Activated naive CD8-positive, alpha-beta T cell treated with anti-CD3 and anti-CD28 coated beads, Interleukin-2, amount 50 U/mL, for 16 hours (primary cell): ENCODE measurements at regions not wholly inside any gene's neighbourhood (a gene's known extent, or its start where the extent isn't known, plus 50 kb on each side); places are given as distances from the start of the nearest gene placed in this dataset.

Experiments used
- DNase-seq: peaks from one replicate; pipeline ENCODE4 v3.0.0-alpha.2; 2020; ENCODE audit warnings: low read depth, low spot score

GRCh38 chr4:178385481-178385880, 943.2 kb upstream of the AGA start:
- DNase-seq: no peak

GRCh38 chr4:178387756-178388155, 945.5 kb upstream of the AGA start:
- DNase-seq: no peak

GRCh38 chr4:178395798-178396197, 953.6 kb upstream of the AGA start:
- no peak for DNase-seq

GRCh38 chr4:178412455-178412854, 970.2 kb upstream of the AGA start:
- DNase-seq: no peak

GRCh38 chr4:178414042-178414441, 971.8 kb upstream of the AGA start:
- no peak for DNase-seq

- no peak for DNase-seq
These were observed 972.7 kb upstream of the AGA start for GRCh38 chr4:178414881-178415446.

GRCh38 chr4:178415925-178416324, 973.7 kb upstream of the AGA start:
- DNase-seq: no peak

GRCh38 chr4:178423366-178423765, 981.1 kb upstream of the AGA start:
- DNase-seq: no peak

- no peak for DNase-seq
These were observed 984.6 kb upstream of the AGA start for GRCh38 chr4:178426871-178427270.

- no peak for DNase-seq
These were observed 985.4 kb upstream of the AGA start for GRCh38 chr4:178427663-178428062.

GRCh38 chr4:178448372-178449035, 1006.3 kb upstream of the AGA start:
- no peak for DNase-seq

GRCh38 chr4:178450614-178451013, 1008.4 kb upstream of the AGA start:
- no peak for DNase-seq

- no peak for DNase-seq
These were observed 1010.8 kb upstream of the AGA start for GRCh38 chr4:178453057-178453456.

GRCh38 chr4:178457286-178457685, 1015.0 kb upstream of the AGA start:
- DNase-seq: no peak

- no peak for DNase-seq
These were observed 1020.5 kb upstream of the AGA start for GRCh38 chr4:178462710-178463109.

- DNase-seq: no peak
These were observed 1021.5 kb upstream of the AGA start for GRCh38 chr4:178463747-178464146.

- DNase-seq: no peak
These were observed 1029.0 kb upstream of the AGA start for GRCh38 chr4:178470996-178471784.

- DNase-seq: no peak
These were observed 1029.8 kb upstream of the AGA start for GRCh38 chr4:178471994-178472393.

- DNase-seq: no peak
These were observed 1037.9 kb upstream of the AGA start for GRCh38 chr4:178480105-178480504.

- no peak for DNase-seq
These were observed 1038.6 kb upstream of the AGA start for GRCh38 chr4:178480881-178481280.

- DNase-seq: no peak
These were observed 1039.3 kb upstream of the AGA start for GRCh38 chr4:178481564-178481963.

- DNase-seq: no peak
These were observed 1080.8 kb upstream of the AGA start for GRCh38 chr4:178523038-178523437.
